Liver (tissue), 6 donors: ENCODE measurements at regions not wholly inside any gene's neighbourhood (a gene's known extent, or its start where the extent isn't known, plus 50 kb on each side); places are given as distances from the start of the nearest gene placed in this dataset.
"Not testable (repeated sequence)": the region's sequence is repeated elsewhere in the genome, so short reads cannot be mapped to it uniquely, and the experiment has no call there.

Experiments
- DNase-seq: peaks from one replicate; pipeline ENCODE4 v3.0.0-alpha.2; 2017; ENCODE audit warnings: low spot score
- H3K27ac ChIP-seq, 2 donors: one replicate each; pipeline ENCODE4 v1.7.0; 2013; ENCODE audit warnings: inconsistent platforms in 2 of 2, low read length in 2 of 2, control low read depth in 1 of 2, low read depth in 1 of 2, mild to moderate bottlenecking in 1 of 2
- H3K27me3 ChIP-seq, 4 donors: one replicate each; pipeline versions ENCODE4 v1.6.1 to v1.7.0; 2013; ENCODE audit warnings: low read length in 3 of 4, inconsistent platforms in 1 of 4, mild to moderate bottlenecking in 1 of 4, moderate library complexity in 1 of 4; ENCODE audit not compliant: control insufficient read depth in 4 of 4, insufficient read depth in 4 of 4
- H3K36me3 ChIP-seq, 4 donors: one replicate each; pipeline versions ENCODE4 v1.6.1 to v1.7.0; 2013; ENCODE audit warnings: low read length in 3 of 4, mild to moderate bottlenecking in 3 of 4, low read depth in 1 of 4, moderate library complexity in 1 of 4; ENCODE audit not compliant: control insufficient read depth in 4 of 4, insufficient read depth in 3 of 4
- H3K4me1 ChIP-seq, 4 donors: one replicate each; pipeline versions ENCODE4 v1.6.1 to v1.7.0; 2013; ENCODE audit warnings: low read length in 3 of 4, mild to moderate bottlenecking in 3 of 4, moderate library complexity in 1 of 4; ENCODE audit not compliant: control insufficient read depth in 4 of 4, insufficient read depth in 4 of 4
- H3K4me3 ChIP-seq, 3 donors: one replicate each; pipeline versions ENCODE4 v1.6.1 to v1.7.0; 2013; ENCODE audit warnings: low read length in 3 of 3, control low read depth in 1 of 3, low read depth in 1 of 3, mild to moderate bottlenecking in 1 of 3
- H3K9ac ChIP-seq, 2 donors: one replicate each; pipeline ENCODE4 v1.7.0; 2013; ENCODE audit warnings: low read length in 2 of 2, mild to moderate bottlenecking in 2 of 2, moderate library complexity in 2 of 2, control low read depth in 1 of 2, low read depth in 1 of 2
- H3K9me3 ChIP-seq, 4 donors: one replicate each; pipeline versions ENCODE4 v1.6.1 to v1.7.0; 2013; ENCODE audit warnings: low read length in 3 of 4; ENCODE audit not compliant: control insufficient read depth in 4 of 4
- WGBS: extraction: QIAGEN DNeasy Blood & Tissue Kit; methylation state at CpG from one replicate; pipeline ENCODE4 v1.1.7; 2013; 5-methylcytosine and 5-hydroxymethylcytosine counted together
- donor health status: healthy.
- donor health status: healthy.
- donor health status: healthy.

GRCh38 chr6:60408747-60409146, 1877.3 kb downstream of the KHDRBS2 start:
- DNase-seq, H3K36me3 ChIP-seq: not testable (repeated sequence)
- 96% methylated on average over 2 of the region's 3 CpGs for WGBS

DNA sequence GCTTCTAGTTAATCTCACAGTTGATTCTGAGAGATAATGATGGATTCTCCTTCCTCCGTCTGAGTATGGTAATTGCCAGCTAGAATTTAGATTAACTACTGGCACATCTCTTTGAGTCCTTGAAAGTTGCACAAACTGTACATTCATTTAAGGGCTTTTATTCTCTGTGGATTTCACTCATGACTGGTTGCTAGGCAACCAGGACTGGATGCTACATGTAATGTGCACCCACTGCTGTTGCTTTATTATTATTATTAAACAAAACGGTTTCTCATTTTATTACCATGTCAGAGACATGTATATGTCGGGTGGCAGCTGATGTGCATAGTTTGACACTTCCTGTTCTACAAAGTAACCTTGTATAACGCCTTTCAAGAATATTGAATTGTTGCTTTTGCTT, 1882.8 kb downstream of the KHDRBS2 start:
- not testable (repeated sequence) for H3K4me1 ChIP-seq, DNase-seq, H3K9ac ChIP-seq, H3K4me3 ChIP-seq, H3K36me3 ChIP-seq, H3K27ac ChIP-seq, H3K9me3 ChIP-seq, H3K27me3 ChIP-seq
- 78% methylated on average over 4 of the region's 4 CpGs for WGBS

More at GRCh38 chr6:60408747-60409146, 1877.3 kb downstream of the KHDRBS2 start:
- H3K4me3 ChIP-seq, H3K27me3 ChIP-seq, H3K27ac ChIP-seq, H3K9ac ChIP-seq, H3K4me1 ChIP-seq, H3K9me3 ChIP-seq: not testable (repeated sequence)

DNA sequence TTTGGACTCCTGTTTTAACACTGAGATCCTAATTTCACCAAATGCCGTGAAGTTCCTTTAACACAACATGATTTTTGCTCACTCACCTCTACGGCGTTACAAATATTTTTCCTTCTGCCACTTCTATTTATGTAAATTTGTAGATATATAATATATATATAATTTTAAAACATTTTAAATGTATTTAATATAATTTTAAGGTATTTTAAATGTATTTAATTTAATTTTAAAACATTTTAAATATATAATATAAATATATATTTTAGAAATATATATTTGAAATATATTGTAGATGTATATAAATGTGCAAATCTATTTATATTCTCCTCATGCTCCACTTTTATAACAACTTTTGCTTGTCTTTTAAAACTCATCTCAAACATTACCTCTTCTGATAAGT, 1883.5 kb downstream of the KHDRBS2 start:
- not testable (repeated sequence) for H3K9ac ChIP-seq, H3K4me1 ChIP-seq, DNase-seq, H3K36me3 ChIP-seq, H3K9me3 ChIP-seq, H3K27me3 ChIP-seq, H3K27ac ChIP-seq, H3K4me3 ChIP-seq
- 95% methylated on average over 3 of the region's 3 CpGs for WGBS

- not testable (repeated sequence) for H3K27ac ChIP-seq, H3K4me1 ChIP-seq, H3K4me3 ChIP-seq, H3K27me3 ChIP-seq, DNase-seq, H3K9ac ChIP-seq, H3K9me3 ChIP-seq, H3K36me3 ChIP-seq
- 95% methylated on average over 7 of the region's 7 CpGs for WGBS
These were observed 1890.8 kb downstream of the KHDRBS2 start for GRCh38 chr6:60395261-60395660.

DNA sequence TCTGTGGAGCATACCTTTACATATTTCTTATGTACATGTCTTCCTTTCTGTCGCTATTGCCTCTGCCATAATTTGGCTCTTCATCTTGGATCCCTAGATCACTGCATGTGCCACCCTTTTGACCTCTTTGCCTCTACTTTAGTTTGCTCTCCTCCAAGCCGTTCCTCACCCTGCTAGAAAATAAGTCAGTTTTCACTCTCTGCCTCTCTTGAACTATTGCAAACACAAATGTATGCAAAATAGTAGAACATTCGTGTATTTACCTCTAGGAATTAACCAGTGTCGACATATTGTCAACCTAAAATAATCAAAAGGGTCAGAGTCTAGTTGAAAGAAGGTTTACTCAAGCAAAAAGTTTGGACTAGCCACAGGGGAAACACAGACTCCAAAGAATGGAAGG, 1893.1 kb downstream of the KHDRBS2 start:
- 33% methylated on average over 4 of the region's 4 CpGs for WGBS

DNA sequence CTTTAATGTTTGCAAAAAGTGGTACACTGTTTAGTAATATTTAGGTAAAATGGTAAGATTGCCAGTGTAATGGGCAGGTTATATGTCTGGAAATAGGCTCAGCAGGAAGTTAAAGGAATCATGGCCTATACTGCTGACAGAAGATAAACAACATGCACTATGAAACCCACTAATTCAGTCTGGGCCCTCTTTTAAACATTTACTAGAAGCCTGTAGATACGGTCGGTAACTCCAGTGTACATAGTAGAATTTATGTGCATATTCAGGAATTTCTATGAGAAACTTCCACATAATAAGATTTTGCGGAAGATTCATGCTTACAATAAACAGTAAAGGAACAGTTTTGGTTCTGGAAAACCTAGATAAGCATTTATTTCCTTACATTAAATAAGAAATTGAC, 1896.9 kb downstream of the KHDRBS2 start:
- DNase-seq, H3K9ac ChIP-seq, H3K9me3 ChIP-seq, H3K27ac ChIP-seq, H3K4me3 ChIP-seq, H3K36me3 ChIP-seq, H3K27me3 ChIP-seq, H3K4me1 ChIP-seq: not testable (repeated sequence)
- WGBS, result 58% methylated on average over 3 of the region's 3 CpGs

More for the DNA sequence above, 1893.1 kb downstream of the KHDRBS2 start:
- not testable (repeated sequence) for H3K4me3 ChIP-seq, H3K9me3 ChIP-seq, H3K27ac ChIP-seq, H3K4me1 ChIP-seq, H3K9ac ChIP-seq, H3K36me3 ChIP-seq, DNase-seq, H3K27me3 ChIP-seq

DNA sequence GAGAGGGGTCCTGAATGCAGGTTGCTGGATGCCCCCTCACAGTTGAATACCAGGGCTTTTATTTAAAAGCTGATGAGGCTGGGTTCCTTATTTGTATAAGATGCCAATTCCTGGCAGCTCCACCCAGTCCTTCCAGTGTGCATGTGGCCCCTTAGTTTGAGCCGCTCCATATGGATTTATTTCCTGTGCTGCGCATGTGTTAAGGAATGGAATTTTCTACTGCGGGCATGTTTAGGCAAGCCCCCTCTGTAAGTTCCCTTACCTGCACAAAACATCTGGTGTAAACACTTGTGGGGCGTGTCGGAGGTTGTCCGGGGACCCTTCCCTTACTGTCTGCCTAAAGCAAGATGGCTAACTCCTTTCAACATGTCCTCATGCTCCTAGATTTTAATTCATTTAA, 1901.4 kb downstream of the KHDRBS2 start:
- H3K9me3 ChIP-seq, DNase-seq: not testable (repeated sequence)
- 87% methylated on average over 6 of the region's 6 CpGs for WGBS

DNA sequence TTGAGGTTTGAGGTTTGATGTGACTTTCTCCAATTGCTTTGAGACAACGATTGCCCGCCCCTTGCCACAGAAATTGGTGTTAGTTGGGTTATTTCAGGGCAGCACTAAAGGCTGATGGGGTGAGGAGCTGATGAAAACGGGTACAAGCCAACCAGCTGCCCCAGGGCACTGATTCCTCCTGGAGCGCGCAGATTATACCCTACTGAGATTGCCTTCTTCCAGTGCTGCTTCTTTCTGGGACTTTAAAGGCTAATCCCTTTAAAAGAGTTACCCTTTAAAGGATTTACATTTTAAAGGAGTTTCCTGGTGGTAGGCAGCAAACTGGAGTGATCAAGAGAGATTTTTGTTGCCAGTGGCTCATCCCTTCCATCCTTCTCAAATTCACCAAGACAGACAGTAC, 1903.3 kb downstream of the KHDRBS2 start:
- H3K4me3 ChIP-seq, H3K4me1 ChIP-seq, H3K27ac ChIP-seq, DNase-seq, H3K27me3 ChIP-seq, H3K9me3 ChIP-seq, H3K9ac ChIP-seq, H3K36me3 ChIP-seq: not testable (repeated sequence)
- 83% methylated on average over 5 of the region's 5 CpGs for WGBS

More for the DNA sequence above, 1901.4 kb downstream of the KHDRBS2 start:
- H3K4me1 ChIP-seq, H3K27ac ChIP-seq, H3K9ac ChIP-seq, H3K36me3 ChIP-seq, H3K27me3 ChIP-seq, H3K4me3 ChIP-seq: not testable (repeated sequence)

- not testable (repeated sequence) for H3K4me1 ChIP-seq, H3K27ac ChIP-seq, H3K9me3 ChIP-seq, DNase-seq, H3K4me3 ChIP-seq, H3K36me3 ChIP-seq, H3K27me3 ChIP-seq, H3K9ac ChIP-seq
- WGBS, result 59% methylated on average over 1 of the region's 1 CpG
These were observed 1911.9 kb downstream of the KHDRBS2 start for GRCh38 chr6:60374078-60374477.
